ENCODE measurements at regions not wholly inside any gene's neighbourhood (a gene's known extent, or its start where the extent isn't known, plus 50 kb on each side); places are given as distances from the start of the nearest gene placed in this dataset.

- TF ChIP-seq, protein P1, sequence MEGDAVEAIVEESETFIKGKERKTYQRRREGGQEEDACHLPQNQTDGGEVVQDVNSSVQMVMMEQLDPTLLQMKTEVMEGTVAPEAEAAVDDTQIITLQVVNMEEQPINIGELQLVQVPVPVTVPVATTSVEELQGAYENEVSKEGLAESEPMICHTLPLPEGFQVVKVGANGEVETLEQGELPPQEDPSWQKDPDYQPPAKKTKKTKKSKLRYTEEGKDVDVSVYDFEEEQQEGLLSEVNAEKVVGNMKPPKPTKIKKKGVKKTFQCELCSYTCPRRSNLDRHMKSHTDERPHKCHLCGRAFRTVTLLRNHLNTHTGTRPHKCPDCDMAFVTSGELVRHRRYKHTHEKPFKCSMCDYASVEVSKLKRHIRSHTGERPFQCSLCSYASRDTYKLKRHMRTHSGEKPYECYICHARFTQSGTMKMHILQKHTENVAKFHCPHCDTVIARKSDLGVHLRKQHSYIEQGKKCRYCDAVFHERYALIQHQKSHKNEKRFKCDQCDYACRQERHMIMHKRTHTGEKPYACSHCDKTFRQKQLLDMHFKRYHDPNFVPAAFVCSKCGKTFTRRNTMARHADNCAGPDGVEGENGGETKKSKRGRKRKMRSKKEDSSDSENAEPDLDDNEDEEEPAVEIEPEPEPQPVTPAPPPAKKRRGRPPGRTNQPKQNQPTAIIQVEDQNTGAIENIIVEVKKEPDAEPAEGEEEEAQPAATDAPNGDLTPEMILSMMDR (IDR thresholded peaks at IDR 0.05): no peak
- TF ChIP-seq POLR2A (IDR thresholded peaks at IDR 0.05): no peak
Observed at GRCh38 chr1:163444665-163445064, 122.9 kb downstream of the NUF2 start.
